ENCODE measurements at regions not wholly inside any gene's neighbourhood (a gene's known extent, or its start where the extent isn't known, plus 50 kb on each side); places are given as distances from the start of the nearest gene placed in this dataset.

DNA sequence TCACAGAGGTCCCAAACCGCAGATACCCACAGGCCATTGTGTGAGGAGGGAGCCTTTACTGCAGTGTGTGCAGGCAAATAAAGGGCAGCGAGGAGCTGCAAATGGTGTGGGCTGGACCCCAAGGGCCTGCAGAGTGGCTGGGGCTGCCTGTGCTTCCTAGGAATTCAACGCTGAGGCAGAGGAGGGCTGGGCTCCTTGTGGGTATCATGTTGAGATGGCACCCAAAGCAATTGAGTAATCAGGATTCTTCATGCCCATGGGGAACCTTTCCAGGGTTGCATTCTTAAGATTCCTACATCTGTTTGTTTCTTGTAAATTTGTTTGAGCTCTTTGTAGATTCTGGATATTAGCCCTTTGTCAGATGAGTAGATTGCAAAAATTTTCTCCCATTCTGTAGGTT is 85.4 kb upstream of the LIPC start:
- H3K4me1 ChIP-seq = peaks cover 28% of the 10 kb centered on the region
- H3K9me3 ChIP-seq = no peaks in the 10 kb centered on the region
- TF ChIP-seq CTCF (IDR thresholded peaks at IDR 0.05; ENCODE audit: insufficient read depth in 1 of 2, low read depth in 1 of 2, low read length in 1 of 2, severe bottlenecking in 1 of 2, unreplicated experiment in 1 of 2) = no peak
- ChIA-PET POLR2A (no interaction called here), CTCF (no interaction called here)
- no peaks in the 10 kb centered on the region for H3K36me3 ChIP-seq (ENCODE audit: control insufficient read depth, insufficient read depth, low read length)
- Mint-ChIP-seq H3K9me3 (ENCODE audit: unreplicated experiment) (peaks cover 9% of the 10 kb centered on the region), H3K4me1 (ENCODE audit: low read depth, unreplicated experiment) (peaks cover 7% of the 10 kb centered on the region), H3K27ac (ENCODE audit: unreplicated experiment) (no peak overlapping the region), H3K27me3 (ENCODE audit: insufficient read depth, unreplicated experiment) (no peaks in the 10 kb centered on the region), H3K36me3 (ENCODE audit: insufficient read depth, unreplicated experiment) (no peaks in the 10 kb centered on the region), H3K4me3 (ENCODE audit: unreplicated experiment) (no peak overlapping the region)
- BruUV-seq (replicated peaks) = no TSS peak
- no peak overlapping the region for H3K4me3 ChIP-seq (ENCODE audit: low read depth, low read length)
- peak; percentile 27 to 46 for DNase-seq
- intact Hi-C loops (cut with micrococcal nuclease; ENCODE audit: unreplicated experiment) = no loop called here
- H3K27me3 ChIP-seq (replicated peaks; ENCODE audit: control insufficient read depth, insufficient read depth, low read length) = no peaks in the 10 kb centered on the region

GRCh38 chr15:58348095-58348812 is 83.5 kb upstream of the LIPC start:
- Histone ChIP-seq H3K9me3 (no peaks in the 10 kb centered on the region), H3K4me3 (ENCODE audit: low read depth, low read length) (no peak overlapping the region), H3K4me1 (peaks cover 28% of the 10 kb centered on the region), H3K36me3 (ENCODE audit: control insufficient read depth, insufficient read depth, low read length) (no peaks in the 10 kb centered on the region), H3K27me3 (replicated peaks; ENCODE audit: control insufficient read depth, insufficient read depth, low read length) (no peaks in the 10 kb centered on the region)
- Mint-ChIP-seq H3K27me3 (ENCODE audit: insufficient read depth, unreplicated experiment) (no peaks in the 10 kb centered on the region), H3K36me3 (ENCODE audit: insufficient read depth, unreplicated experiment) (no peaks in the 10 kb centered on the region), H3K9me3 (ENCODE audit: unreplicated experiment) (peaks cover 9% of the 10 kb centered on the region), H3K4me1 (ENCODE audit: low read depth, unreplicated experiment) (peaks cover 7% of the 10 kb centered on the region), H3K4me3 (ENCODE audit: unreplicated experiment) (no peak overlapping the region), H3K27ac (ENCODE audit: unreplicated experiment) (peak overlapping the region; percentile 53)
- TF ChIP-seq CTCF (IDR thresholded peaks at IDR 0.05; ENCODE audit: insufficient read depth in 1 of 2, low read depth in 1 of 2, low read length in 1 of 2, severe bottlenecking in 1 of 2, unreplicated experiment in 1 of 2) = no peak
- BruUV-seq (replicated peaks) = no TSS peak
- ChIA-PET POLR2A (no interaction called here), CTCF (no interaction called here)
- intact Hi-C loops (cut with micrococcal nuclease; ENCODE audit: unreplicated experiment) = no loop called here
- no peak for DNase-seq

- POLR2A ChIA-PET = no interaction called here
- peaks cover 9% of the 10 kb centered on the region for H3K9me3 Mint-ChIP-seq (ENCODE audit: unreplicated experiment)
Observed at GRCh38 chr15:58352026-58352929, 79.5 kb upstream of the LIPC start.

More at GRCh38 chr15:58352026-58352929, 79.5 kb upstream of the LIPC start:
- Mint-ChIP-seq H3K36me3 (ENCODE audit: insufficient read depth, unreplicated experiment) (no peaks in the 10 kb centered on the region), H3K4me1 (ENCODE audit: low read depth, unreplicated experiment) (no peaks in the 10 kb centered on the region), H3K27me3 (ENCODE audit: insufficient read depth, unreplicated experiment) (no peaks in the 10 kb centered on the region), H3K27ac (ENCODE audit: unreplicated experiment) (no peak overlapping the region), H3K4me3 (ENCODE audit: unreplicated experiment) (no peak overlapping the region)
- Histone ChIP-seq H3K4me3 (ENCODE audit: low read depth, low read length) (no peak overlapping the region), H3K27me3 (replicated peaks; ENCODE audit: control insufficient read depth, insufficient read depth, low read length) (no peaks in the 10 kb centered on the region), H3K4me1 (peaks cover 3% of the 10 kb centered on the region), H3K36me3 (ENCODE audit: control insufficient read depth, insufficient read depth, low read length) (no peaks in the 10 kb centered on the region), H3K9me3 (no peaks in the 10 kb centered on the region)
- intact Hi-C loops (cut with micrococcal nuclease; ENCODE audit: unreplicated experiment) = no loop called here
- no peak for TF ChIP-seq CTCF (IDR thresholded peaks at IDR 0.05; ENCODE audit: insufficient read depth in 1 of 2, low read depth in 1 of 2, low read length in 1 of 2, severe bottlenecking in 1 of 2, unreplicated experiment in 1 of 2)
- CTCF ChIA-PET = no interaction called here
- DNase-seq = no peak
- no TSS peak for BruUV-seq (replicated peaks)
